Suprapubic skin (tissue), 4 donors: ENCODE measurements at regions not wholly inside any gene's neighbourhood (a gene's known extent, or its start where the extent isn't known, plus 50 kb on each side); places are given as distances from the start of the nearest gene placed in this dataset.
"Not testable (repeated sequence)": the region's sequence is repeated elsewhere in the genome, so short reads cannot be mapped to it uniquely, and the experiment has no call there.

Source experiments
- DNase-seq, 2 donors: peaks; one replicate each; pipeline ENCODE4 v3.0.0-alpha.2; 2019; ENCODE audit warnings: low spot score in 2 of 2
- H3K27ac ChIP-seq: fragments of 200-600 bp; sonication (generic); one replicate; pipeline ENCODE4 v1.5.1; 2019
- H3K27me3 ChIP-seq: fragments of 200-600 bp; sonication (generic); one replicate; pipeline ENCODE4 v1.5.1; 2019
- H3K36me3 ChIP-seq: fragments of 200-600 bp; sonication (generic); one replicate; pipeline ENCODE4 v1.5.1; 2019
- H3K4me1 ChIP-seq: fragments of 200-600 bp; sonication (generic); one replicate; pipeline ENCODE4 v1.5.1; 2019
- H3K4me3 ChIP-seq: fragments of 200-600 bp; sonication (generic); one replicate; pipeline ENCODE4 v1.5.1; 2019; ENCODE audit warnings: mild to moderate bottlenecking
- H3K9me3 ChIP-seq: fragments of 200-600 bp; sonication (generic); one replicate; pipeline ENCODE4 v1.5.1; 2019
- CTCF ChIP-seq, 2 donors: fragments of 200-600 bp in 1 of 2; fragments of 450-650 bp in 1 of 2; sonication (generic) in 1 of 2; IDR thresholded peaks; one replicate each; pipeline ENCODE4 v1.5.1; 2016 to 2019; ENCODE audit warnings: antibody characterized with exemption in 2 of 2, mild to moderate bottlenecking in 1 of 2, moderate library complexity in 1 of 2
- EP300 ChIP-seq: sonication (generic); formaldehyde crosslinking; IDR thresholded peaks from one replicate; pipeline ENCODE4 v1.6.1; 2017; ENCODE audit warnings: antibody characterized with exemption
- POLR2A ChIP-seq, 2 donors: fragments of 450-650 bp; IDR thresholded peaks; one replicate each; pipeline ENCODE4 v1.6.1; 2017; ENCODE audit warnings: antibody characterized with exemption in 2 of 2, mild to moderate bottlenecking in 2 of 2, moderate library complexity in 2 of 2
- POLR2AphosphoS5 ChIP-seq, 3 donors: sonication (generic); formaldehyde crosslinking; IDR thresholded peaks; one replicate each; pipeline ENCODE4 v1.6.1; 2017; ENCODE audit warnings: antibody characterized with exemption in 3 of 3
- WGBS: methylation state at CpG from one replicate; pipeline ENCODE4 v1.1.5; 2018; 5-methylcytosine and 5-hydroxymethylcytosine counted together

DNA sequence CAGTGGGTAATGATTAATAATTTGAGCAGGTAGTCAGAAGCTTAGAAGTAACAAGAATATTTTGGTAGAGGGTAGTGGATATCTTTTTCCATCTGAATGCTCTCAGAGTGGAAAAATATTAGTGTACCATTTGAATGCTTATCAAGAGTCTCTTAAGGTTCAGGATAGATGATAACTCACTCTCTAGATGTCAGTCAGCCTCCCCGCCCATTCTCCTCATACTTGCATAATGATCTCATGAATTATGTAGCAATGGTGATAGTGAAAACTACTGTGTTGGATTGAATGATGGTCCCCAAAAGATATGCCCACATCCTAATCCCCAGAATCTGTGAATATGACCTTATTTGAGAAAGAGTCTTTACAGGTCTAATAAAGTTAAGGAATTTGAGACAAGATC, 132.7 kb upstream of the KLF12 start:
- Histone ChIP-seq H3K27me3 (no peaks in the 10 kb centered on the region), H3K36me3 (no peaks in the 10 kb centered on the region), H3K4me1 (no peaks in the 10 kb centered on the region), H3K4me3 (no peak overlapping the region), H3K27ac (no peak overlapping the region), H3K9me3 (peaks cover 3% of the 10 kb centered on the region)
- TF ChIP-seq POLR2A (IDR thresholded peaks at IDR 0.05) (no peak), EP300 (no peak), CTCF (IDR thresholded peaks at IDR 0.05) (no peak), POLR2AphosphoS5 (IDR thresholded peaks at IDR 0.05) (no peak)
- WGBS, result 87% methylated on average over 1 of the region's 1 CpG
- DNase-seq, result no peak

GRCh38 chr13:74266309-74266708, 132.1 kb upstream of the KLF12 start:
- 86% methylated on average over 3 of the region's 3 CpGs for WGBS
- Histone ChIP-seq H3K4me3 (no peak overlapping the region), H3K27ac (no peak overlapping the region), H3K27me3 (no peaks in the 10 kb centered on the region), H3K4me1 (no peaks in the 10 kb centered on the region), H3K36me3 (no peaks in the 10 kb centered on the region), H3K9me3 (no peaks in the 10 kb centered on the region)
- TF ChIP-seq POLR2AphosphoS5 (IDR thresholded peaks at IDR 0.05) (no peak), POLR2A (IDR thresholded peaks at IDR 0.05) (no peak), EP300 (no peak), CTCF (IDR thresholded peaks at IDR 0.05) (no peak)
- no peak for DNase-seq

DNA sequence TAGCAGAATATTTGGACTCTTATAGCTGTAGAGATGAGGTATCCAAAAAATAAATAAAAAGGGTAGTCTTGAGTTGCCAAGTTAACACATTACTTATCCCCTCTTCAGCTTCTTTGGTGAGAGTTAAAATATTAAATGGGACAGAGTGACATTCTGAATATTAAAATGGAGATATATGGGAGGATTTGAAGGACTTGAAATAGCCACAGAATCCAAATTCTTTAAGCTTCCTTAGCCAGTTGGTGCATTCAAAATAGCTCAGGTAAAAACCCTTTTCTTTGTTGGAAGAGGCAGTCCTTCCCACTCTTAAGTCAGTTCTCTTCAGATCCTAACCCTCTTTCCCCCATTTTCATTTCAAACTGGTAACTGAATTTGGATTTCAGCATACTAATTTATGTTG, 130.1 kb upstream of the KLF12 start:
- H3K36me3 ChIP-seq, result no peaks in the 10 kb centered on the region
- H3K27ac ChIP-seq, result no peak overlapping the region
- no peak overlapping the region for H3K4me3 ChIP-seq
- TF ChIP-seq EP300 (no peak), POLR2A (IDR thresholded peaks at IDR 0.05) (no peak), POLR2AphosphoS5 (IDR thresholded peaks at IDR 0.05) (no peak), CTCF (IDR thresholded peaks at IDR 0.05) (no peak)
- no peaks in the 10 kb centered on the region for H3K27me3 ChIP-seq
- no peak for DNase-seq
- no peaks in the 10 kb centered on the region for H3K9me3 ChIP-seq
- no peaks in the 10 kb centered on the region for H3K4me1 ChIP-seq

DNA sequence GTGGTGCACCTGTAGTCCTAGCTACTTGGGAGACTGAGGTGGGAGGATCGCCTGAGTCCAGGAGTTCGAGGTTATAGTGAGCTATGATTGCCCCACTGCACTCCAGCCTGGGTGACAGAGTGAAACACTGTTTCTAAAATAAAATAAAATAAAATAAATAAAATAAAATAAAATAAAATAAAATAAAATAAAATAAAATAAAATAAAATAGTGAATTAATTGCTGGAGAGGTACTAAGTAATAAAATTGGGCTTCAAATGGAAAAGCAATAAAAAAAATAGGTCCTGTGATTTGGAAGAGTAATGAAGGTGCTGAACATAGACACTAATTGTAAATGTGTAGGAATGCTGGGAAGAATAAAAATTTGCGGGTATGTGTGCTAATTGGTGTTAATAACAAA, 126.2 kb upstream of the KLF12 start:
- not testable (repeated sequence) for H3K27me3 ChIP-seq, H3K27ac ChIP-seq, H3K36me3 ChIP-seq, H3K4me1 ChIP-seq, H3K4me3 ChIP-seq, H3K9me3 ChIP-seq, DNase-seq
- WGBS, result 97% methylated on average over 3 of the region's 3 CpGs

DNA sequence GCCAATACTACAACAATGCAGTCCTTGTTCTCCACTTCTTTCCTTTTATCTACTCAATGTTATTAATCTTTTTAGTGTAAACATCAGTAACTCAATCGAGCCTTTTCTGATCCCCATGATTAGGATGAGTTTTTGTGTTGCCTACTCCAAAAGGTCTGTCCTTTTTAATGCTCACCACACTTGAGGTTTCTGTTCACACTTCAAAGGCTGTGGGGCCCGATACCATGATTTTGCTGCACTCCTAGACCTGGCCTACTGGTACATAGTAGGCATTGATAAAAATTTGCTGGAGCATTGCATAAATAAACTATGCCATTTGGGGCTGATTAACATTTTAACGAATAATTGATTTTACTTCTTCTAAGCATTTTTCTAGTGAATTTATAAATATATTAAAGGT, 125.4 kb upstream of the KLF12 start:
- H3K27me3 ChIP-seq, result no peaks in the 10 kb centered on the region
- H3K9me3 ChIP-seq, result no peaks in the 10 kb centered on the region
- WGBS, result 70% methylated on average over 3 of the region's 3 CpGs
- H3K27ac ChIP-seq, result no peak overlapping the region
- no peak for TF ChIP-seq EP300
- TF ChIP-seq POLR2AphosphoS5 (IDR thresholded peaks at IDR 0.05), result no peak
- no peak for TF ChIP-seq POLR2A (IDR thresholded peaks at IDR 0.05)
- TF ChIP-seq CTCF (IDR thresholded peaks at IDR 0.05), result no peak
- DNase-seq, result no peak
- H3K4me3 ChIP-seq, result no peak overlapping the region
- H3K4me1 ChIP-seq, result no peaks in the 10 kb centered on the region
- no peaks in the 10 kb centered on the region for H3K36me3 ChIP-seq

- TF ChIP-seq EP300 (no peak), POLR2AphosphoS5 (IDR thresholded peaks at IDR 0.05) (no peak), CTCF (IDR thresholded peaks at IDR 0.05) (no peak), POLR2A (IDR thresholded peaks at IDR 0.05) (no peak)
- no peaks in the 10 kb centered on the region for H3K4me1 ChIP-seq
- H3K27me3 ChIP-seq, result no peaks in the 10 kb centered on the region
- H3K36me3 ChIP-seq, result no peaks in the 10 kb centered on the region
- 87% methylated on average over 4 of the region's 4 CpGs for WGBS
- DNase-seq, result no peak
- H3K4me3 ChIP-seq, result no peak overlapping the region
- no peak overlapping the region for H3K27ac ChIP-seq
- H3K9me3 ChIP-seq, result no peaks in the 10 kb centered on the region
Measured at GRCh38 chr13:74258961-74259360, 124.8 kb upstream of the KLF12 start.
